Hematopoietic multipotent progenitor cell treated with erythropoietin and hydrocortisone succinate and interleukin-3 and kit ligand, for 17 days (in vitro differentiated cells): ENCODE measurements at regions not wholly inside any gene's neighbourhood (a gene's known extent, or its start where the extent isn't known, plus 50 kb on each side); places are given as distances from the start of the nearest gene placed in this dataset.
"Not testable (repeated sequence)": the region's sequence is repeated elsewhere in the genome, so short reads cannot be mapped to it uniquely, and the experiment has no call there.

Source experiments
- DNase-seq: peaks from one replicate; pipeline ENCODE4 v3.0.0-alpha.2; 2015; ENCODE audit warnings: low spot score

GRCh38 chr4:159006202-159006601 lies 96.7 kb upstream of the RAPGEF2 start:
- DNase-seq: no peak

DNA sequence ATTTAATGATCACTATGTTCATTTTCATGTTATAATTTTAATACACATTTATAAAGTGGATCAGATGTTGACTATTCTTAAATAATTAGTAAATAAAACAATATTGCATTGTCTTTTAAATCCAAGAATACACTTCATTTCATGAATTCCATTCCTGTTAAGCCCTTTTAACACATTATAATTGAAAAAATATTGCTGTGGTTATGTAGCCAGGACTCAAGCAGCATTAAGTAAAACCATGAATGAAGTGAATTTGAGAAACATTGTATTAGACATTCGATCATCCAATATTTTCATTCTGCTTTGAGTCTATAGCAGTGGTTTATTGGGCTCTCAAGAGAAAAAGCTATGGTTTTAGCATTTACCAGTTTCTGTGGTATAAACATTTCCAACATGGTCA lies 94.2 kb upstream of the RAPGEF2 start:
- DNase-seq: no peak

- DNase-seq: no peak
Measured at GRCh38 chr4:159009521-159009920, 93.4 kb upstream of the RAPGEF2 start.

- no peak for DNase-seq
Measured at GRCh38 chr4:159010100-159010499, 92.8 kb upstream of the RAPGEF2 start.

- no peak for DNase-seq
Measured at GRCh38 chr4:159010563-159011260, 92.2 kb upstream of the RAPGEF2 start.

DNA sequence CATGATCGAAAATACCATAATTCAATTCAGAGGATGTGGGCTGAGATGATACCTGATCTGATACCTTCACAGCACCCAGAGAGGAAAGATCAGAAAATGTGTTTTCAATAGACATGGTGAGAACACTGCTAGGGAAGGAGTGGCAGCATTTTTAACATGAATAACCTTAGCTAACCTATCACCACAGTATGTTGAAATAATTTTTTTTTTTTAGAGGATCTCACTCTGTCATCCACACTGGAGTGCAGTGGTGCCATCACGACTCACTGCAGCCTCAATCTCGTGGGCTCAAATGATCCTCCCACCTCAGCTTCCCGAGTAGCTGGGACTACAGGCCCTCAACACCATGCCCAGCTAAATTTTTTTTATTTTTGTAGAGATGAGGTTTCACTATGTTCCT lies 90.5 kb upstream of the RAPGEF2 start:
- DNase-seq: no peak

DNA sequence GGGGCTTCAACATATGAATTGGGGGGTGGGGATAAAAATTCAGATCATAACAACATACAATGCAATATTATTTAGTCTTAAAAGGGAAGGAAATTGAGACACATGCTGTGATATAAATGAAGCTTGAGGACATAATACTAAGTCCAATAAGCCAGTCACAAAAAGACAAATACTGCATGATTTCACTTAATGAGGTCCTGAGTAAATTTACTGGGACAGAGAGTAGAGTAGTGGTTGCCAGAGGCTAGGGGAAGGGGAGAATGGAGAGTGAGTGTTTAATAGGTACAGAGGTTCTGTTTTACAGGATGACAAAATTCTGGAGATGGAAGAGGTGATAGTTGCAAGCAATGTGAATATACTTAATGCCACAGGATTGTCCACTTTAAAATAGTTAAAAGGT lies 89.2 kb upstream of the RAPGEF2 start:
- DNase-seq: no peak

DNA sequence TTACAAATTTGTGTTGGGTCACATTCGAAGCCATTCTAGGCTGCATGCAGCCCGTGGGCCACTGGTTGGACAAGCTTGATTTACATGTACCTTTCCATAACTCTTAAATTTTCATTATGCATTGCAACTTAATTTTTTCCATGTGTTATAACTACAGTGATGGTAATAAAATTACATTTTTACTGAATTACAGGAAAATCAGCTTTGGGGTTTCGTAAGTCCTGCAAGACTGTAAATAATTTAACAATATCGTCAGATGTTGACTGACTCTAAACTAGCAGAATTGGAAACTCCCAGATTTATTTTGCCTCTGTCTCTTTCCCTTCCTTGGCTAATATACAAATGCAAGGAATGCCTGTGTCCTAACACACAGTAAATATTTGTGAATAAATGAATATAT lies 88.0 kb upstream of the RAPGEF2 start:
- DNase-seq: no peak

GRCh38 chr4:159015841-159016240 lies 87.0 kb upstream of the RAPGEF2 start:
- DNase-seq: no peak

- no peak for DNase-seq
Measured at GRCh38 chr4:159016593-159017024, 86.3 kb upstream of the RAPGEF2 start.

DNA sequence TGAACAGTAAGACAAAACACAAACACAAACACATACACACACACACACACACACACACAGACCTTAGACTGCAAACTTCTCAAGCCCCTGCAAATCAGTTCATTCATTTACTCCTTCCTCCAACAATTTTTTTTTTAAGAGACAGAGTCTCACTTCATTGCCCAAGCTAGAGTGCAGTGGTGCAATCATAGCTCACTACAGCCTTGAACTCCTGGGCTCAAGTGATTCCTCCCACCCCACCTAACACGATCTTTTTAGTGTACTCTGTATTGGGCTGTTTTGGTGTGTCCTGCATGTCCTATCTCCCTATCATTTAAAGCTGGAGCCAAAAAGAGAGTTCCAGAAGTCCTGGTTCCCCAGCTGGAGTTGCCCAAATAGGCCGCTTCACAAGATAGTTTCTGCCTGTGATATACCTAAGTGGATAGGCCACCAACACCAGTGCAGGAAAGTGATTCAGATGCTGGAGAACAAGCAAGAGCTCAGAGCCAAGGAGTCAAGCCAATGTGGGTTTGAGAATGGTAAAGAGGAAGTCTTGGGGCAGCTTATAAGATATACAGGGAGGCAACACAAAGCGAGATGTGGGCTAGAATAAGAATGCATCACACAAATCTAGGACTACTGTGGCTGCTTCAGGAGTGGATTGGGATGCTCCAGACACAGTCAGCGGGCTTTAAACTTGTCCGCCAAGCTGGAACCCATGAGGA lies 85.4 kb upstream of the RAPGEF2 start:
- DNase-seq: no peak

- no peak for DNase-seq
Measured at GRCh38 chr4:159018062-159018629, 84.7 kb upstream of the RAPGEF2 start.

- no peak for DNase-seq
Measured at GRCh38 chr4:159019356-159019755, 83.5 kb upstream of the RAPGEF2 start.

- no peak for DNase-seq
Measured at GRCh38 chr4:159021597-159022385, 81.1 kb upstream of the RAPGEF2 start.

DNA sequence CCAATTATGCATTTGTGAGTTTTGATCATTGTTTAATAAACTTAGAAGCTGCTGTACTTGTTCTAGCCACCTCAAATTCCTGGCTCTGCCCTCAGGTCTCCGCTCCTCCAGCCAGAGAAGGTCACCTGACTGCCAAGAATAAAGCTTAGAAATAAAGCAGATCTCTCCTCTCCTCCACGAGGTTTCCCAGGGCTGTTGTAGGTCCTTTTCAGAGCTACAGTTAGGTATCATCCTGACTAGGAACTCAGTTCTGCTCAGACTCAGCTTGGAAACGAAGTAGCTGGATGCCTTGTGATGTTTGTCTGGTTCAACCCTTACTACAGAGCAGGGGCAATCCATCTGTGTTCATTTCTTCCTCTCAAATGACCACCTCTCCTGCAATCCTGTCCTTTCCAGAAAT lies 79.1 kb upstream of the RAPGEF2 start:
- no peak for DNase-seq

DNA sequence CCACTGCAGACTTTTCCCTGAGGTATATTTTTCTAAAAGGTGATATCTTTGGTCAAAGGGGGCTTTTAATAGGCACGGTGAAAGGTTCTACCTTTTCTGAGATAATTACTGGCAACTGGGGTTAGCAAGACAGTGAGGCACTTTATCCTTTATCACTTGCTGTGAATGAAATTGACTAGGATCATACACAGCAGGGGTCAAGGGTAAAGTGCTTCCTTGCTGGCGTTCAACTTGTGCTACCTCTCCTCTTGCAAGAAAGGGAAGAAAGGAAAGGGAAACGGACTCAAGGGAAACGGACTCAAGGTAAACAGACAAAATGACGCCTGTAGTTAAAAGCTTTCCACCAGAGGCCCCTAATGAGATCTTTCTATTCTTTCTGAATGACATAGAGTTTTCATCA lies 78.6 kb upstream of the RAPGEF2 start:
- peak; percentile 35 for DNase-seq

DNA sequence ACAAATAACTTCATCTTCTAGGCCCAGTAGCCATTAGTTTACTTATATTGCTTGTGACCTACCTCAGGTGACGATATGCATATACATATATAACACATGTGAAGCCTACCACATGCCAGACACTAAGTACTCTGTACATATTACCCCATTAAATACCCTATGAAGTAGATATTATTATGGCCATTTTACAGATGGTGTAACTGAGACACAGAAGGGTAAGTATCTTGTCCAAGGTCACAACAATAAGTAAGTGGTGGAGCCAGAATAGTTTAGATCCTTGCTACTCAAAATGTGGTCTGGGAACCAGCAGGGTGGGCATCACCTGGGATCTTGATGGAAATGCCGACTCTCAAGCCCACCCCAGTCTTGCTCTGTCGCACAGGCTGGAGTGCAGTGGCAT lies 78.1 kb upstream of the RAPGEF2 start:
- no peak for DNase-seq

- DNase-seq: no peak
Measured at GRCh38 chr4:159026329-159026728, 76.5 kb upstream of the RAPGEF2 start.

GRCh38 chr4:159027535-159027934 lies 75.3 kb upstream of the RAPGEF2 start:
- DNase-seq: no peak

GRCh38 chr4:159029481-159029880 lies 73.4 kb upstream of the RAPGEF2 start:
- DNase-seq: no peak

DNA sequence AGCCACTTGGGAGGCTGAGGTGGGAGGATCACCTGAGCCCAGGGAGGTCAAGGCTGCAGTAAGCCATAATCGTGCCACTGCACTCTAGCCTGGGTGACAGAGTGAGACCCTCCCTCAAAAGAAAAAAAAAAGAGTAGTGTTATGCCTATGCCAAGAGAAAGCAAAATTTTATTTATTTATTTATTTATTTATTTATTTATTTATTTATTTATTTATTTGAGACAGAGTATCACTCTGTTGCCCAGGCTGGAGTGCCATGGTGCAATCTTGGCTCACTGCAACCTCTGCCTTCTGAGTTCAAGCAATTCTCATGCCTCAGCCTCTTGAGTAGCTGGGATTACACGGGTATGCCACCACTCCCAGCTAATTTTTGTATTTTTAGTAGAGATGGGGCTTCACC lies 72.6 kb upstream of the RAPGEF2 start:
- not testable (repeated sequence) for DNase-seq

GRCh38 chr4:159035570-159035969 lies 67.3 kb upstream of the RAPGEF2 start:
- DNase-seq: no peak

DNA sequence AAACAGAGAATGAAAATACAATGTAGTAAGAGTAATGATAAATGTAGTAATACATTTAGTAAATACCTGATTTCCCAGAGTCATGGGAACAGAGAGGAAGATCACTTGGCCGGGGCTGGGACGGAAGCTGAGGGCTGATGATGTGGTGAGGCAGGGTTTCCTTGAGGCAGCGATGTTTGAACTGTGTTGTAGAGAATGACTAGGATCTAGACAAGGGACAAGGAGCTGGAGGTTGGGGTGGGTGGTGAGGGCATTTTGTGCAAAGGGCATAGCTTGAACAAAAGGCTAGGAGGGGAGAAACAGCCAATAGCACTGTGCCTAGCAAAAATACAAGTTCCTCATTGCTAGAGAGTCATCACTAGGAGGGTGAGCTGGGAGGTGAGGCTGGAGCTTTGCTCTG lies 64.3 kb upstream of the RAPGEF2 start:
- DNase-seq: no peak
